ENCODE measurements at regions not wholly inside any gene's neighbourhood (a gene's known extent, or its start where the extent isn't known, plus 50 kb on each side); places are given as distances from the start of the nearest gene placed in this dataset.
A peak's percentile ranks its signal among the peaks of the same experiment; 100 is the strongest.
"Not testable (repeated sequence)": the region's sequence is repeated elsewhere in the genome, so short reads cannot be mapped to it uniquely, and the experiment has no call there.

DNA sequence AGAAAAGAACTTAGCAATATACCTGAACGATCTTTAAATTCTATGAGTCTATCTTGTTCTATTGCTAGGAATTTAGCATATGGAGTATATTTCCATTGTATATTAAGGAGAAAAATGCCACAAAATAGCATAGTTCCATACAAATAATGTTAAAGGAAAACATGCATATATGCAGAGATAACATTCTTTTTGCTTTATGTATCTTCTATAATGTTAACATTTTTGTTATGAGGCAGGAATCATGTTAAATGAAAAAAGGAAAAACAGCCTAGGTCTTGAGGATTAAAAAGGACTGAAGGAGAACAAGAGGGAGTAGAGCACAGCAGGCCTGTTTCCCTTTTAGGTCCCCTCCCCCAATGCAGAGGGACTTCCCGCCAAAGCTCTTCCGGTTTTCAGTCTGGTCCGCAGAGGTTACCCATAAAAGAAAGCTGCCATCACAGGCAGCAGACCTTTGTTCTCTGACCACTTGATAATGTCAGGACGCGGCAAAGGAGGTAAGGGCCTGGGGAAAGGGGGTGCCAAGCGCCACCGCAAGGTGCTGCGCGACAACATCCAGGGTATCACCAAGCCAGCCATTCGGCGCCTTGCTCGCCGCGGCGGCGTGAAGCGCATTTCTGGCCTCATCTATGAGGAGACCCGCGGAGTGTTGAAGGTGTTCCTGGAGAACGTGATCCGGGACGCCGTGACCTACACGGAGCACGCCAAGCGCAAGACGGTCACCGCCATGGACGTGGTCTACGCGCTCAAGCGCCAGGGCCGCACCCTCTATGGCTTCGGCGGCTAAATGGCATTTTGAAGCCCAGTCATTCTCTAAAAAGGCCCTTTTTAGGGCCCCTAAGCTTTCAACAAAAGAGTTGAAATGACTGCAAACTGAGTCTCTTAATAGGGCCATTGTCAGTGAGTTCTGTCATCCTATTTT is 108.4 kb upstream of the PRSS16 start:
- peak; percentile 83 for DNase-seq

DNA sequence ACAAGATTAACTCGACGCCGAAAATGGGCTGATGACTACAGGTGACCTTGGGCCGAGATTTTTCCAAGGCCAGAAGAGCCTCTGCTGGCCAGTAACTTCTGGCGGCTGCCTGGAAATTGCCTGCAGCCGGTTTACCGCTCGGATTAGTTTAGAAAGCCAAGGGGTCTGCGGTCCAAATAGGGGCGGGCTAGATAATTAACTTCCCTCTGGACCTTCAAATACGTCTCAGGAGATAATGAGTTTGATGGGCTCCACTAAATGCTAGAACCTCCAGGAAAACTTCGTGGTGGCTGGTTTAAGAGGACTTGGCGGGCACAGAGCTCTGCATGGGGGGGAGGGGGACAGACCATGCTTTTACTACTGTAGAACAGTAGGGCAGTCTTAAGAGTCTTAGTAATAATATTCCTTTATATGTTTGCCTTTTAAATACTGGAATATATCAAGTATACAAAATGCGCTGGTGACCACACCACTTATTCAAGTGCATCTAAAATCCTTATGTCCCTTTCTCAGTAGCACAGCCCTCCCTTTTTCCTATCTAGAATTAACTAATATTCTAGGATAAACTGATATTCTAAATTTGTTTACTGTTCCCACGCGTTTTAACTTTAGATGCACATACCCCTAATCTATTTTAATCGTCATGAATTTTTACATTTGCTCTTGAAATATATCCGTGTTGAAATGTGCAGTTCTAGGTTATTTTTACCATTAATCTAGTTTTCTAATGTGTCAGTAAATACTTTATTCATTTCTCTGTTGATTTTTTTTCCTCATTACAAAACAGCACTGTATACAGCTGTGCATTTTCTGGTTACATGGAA is 107.5 kb upstream of the PRSS16 start:
- no peak for DNase-seq

DNA sequence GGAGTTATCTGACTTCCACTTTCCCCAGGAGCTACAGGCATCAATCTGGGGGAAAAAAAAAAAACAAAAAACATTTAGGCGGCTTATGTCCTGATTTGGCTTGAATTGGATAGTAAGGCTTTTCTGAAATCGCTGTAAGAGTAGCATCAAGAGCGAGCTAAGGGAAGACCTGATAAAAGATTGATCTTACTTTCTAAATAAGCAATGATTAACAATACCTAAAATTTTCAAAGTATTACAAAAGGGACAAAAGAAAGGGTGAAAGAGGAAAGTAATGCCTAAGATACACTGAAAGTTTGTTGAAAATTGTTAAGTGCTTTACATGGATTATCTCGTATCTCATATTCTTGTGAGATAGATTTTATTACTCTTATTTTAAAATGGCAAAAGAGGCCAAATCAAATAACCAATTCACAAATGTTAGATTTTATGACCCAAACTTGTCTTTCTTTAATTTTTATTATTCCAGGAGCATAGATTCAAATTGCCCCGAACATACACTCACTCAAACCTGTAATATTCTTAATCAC is 106.4 kb upstream of the PRSS16 start:
- DNase-seq = no peak

DNA sequence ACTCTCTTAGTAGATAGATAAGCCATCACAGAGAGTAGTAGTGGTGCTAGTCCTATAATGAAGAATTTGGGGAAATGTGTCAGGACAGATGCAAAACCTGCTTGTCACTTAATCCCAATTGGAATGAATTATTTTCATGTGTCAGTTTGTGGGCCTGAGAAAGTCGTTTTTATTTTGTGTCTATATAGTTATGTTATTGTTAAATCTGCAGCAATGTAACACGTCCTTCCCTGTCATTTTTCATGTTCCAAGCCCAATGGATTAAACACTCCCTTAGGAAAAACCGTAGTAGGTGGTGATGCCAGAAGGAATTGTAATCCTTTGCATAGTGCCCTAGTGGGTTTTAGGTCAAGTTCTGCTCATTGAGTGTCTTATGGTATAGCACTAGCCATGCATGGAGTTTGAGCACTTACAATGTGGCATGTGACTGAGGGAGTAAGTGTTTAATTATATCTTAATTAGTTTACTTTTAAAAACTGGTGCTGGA is 105.9 kb upstream of the PRSS16 start:
- no peak for DNase-seq

DNA sequence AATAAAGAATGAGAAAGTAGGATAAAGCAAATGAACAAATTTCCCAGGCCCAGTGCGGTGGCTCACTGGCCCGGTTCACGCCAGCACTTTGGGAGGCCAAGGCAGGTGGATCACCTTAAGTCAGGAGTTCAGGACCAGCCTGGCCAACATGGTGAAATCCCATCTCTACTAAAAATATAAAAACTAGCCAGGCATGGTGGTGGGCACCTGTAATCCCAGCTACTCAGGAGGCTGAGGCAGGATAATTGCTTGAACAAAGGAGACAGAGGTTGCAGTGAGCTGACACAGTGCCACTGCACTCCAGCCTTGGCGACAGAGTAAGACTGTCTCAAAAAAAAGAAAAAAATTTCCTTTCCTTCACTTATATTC is 104.5 kb upstream of the PRSS16 start:
- not testable (repeated sequence) for DNase-seq

DNA sequence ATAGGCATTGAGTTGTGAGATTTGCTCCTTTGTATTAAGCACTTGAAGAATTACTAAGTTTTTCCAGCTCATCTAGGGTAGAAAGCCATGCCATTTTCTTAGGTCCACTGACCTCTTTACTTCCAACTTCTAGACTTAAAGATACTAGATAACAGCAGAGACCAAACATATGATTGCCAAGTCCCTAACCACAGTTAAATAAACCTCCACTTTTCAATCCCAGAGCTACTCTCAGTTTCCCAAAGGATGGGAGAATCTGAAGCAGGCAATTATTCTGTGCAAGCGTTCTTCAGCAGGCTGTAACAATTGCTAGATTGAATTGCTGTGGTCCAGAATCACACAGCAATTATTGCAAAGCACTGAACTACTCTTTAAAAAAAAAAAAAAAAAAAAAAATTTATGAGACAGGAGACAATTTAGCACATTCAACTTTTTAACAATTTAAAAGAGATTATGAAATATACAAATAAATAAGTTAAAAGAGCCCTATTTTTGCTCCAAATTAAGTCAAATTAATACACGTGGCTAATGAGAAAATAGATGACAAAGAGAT is 104.0 kb upstream of the PRSS16 start:
- DNase-seq = no peak

DNA sequence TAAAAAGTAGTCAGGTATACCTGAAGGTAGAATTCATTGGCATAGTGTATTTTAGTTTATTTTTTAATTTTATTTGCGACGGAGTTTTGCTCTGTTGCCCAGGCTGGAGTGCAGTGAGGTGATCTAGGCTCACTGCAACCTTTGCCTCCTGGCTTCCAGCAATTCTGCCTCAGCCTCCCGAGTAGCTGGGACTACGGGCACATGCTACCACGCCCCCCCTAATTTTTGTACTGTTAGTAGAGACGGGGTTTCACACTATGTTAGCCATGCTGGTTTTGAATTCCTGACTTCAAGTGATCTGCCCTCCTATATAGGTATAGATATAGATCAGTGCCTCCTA is 102.8 kb upstream of the PRSS16 start:
- no peak for DNase-seq

DNA sequence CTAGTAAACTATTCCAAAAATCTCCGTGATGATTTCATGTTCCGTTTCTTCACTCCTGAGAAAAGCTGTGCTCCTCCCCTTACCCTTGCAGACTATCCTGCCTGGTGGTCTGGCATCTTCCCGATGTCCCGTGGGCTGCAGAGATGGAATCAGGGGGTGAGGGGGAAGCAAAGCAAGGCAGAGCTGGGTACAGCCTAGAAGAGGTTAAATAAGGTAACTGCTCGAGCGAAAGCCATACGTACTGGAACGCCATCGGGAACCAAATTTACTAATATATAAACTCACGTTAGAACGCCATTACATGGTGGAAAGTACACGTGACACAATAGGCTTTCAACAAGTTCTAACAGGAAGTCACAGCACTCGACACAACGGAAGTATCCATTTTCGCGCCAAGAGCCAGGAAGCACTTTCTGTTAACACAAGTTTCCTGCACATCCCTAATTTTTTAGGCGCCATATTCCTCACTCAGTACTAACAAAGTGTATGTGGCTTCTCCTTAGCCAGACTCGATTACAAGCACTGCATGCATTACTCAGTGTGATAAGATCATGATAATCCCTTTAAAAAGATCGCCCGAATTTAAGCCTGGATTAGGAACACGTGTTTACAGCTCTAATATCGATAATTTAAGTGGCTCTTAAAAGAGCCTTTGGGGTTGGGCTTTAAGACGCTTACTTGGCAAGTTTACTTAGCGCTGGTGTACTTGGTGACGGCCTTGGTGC is 101.6 kb upstream of the PRSS16 start:
- peak; percentile 80 for DNase-seq

DNA sequence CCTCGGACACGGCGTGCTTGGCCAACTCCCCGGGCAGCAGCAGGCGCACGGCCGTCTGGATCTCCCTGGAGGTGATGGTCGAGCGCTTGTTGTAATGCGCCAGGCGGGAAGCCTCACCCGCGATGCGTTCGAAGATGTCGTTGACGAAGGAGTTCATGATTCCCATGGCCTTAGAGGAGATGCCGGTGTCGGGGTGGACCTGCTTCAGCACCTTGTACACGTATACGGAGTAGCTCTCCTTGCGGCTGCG is 101.1 kb upstream of the PRSS16 start:
- DNase-seq = not testable (repeated sequence)

DNA sequence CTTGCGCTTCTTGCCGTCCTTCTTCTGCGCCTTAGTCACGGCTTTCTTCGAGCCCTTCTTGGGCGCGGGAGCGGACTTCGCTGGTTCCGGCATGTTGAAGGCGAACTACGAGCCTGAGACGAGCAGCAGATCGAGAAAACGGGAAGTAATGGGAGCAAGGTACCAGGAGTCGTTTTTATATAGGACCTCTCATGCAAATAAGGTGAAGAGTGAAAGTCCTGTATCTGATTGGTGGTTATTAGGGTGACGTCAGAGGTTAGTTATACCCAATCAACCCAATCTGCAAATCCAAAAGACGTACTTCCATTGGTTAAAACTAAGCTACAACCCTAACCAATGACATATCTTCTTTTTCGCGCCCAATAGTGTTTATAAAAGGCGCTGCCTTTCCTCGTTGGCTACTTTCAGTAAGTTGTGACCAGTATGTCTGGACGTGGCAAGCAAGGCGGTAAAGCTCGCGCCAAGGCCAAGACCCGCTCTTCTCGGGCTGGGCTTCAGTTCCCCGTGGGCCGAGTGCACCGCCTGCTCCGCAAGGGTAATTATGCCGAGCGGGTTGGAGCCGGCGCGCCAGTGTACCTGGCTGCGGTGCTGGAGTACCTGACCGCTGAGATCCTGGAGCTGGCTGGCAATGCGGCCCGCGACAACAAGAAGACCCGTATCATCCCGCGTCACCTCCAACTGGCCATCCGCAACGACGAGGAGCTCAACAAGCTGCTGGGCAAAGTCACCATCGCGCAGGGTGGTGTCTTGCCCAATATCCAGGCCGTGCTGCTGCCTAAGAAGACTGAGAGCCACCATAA is 100.6 kb upstream of the PRSS16 start:
- peak; percentile 97 for DNase-seq

DNA sequence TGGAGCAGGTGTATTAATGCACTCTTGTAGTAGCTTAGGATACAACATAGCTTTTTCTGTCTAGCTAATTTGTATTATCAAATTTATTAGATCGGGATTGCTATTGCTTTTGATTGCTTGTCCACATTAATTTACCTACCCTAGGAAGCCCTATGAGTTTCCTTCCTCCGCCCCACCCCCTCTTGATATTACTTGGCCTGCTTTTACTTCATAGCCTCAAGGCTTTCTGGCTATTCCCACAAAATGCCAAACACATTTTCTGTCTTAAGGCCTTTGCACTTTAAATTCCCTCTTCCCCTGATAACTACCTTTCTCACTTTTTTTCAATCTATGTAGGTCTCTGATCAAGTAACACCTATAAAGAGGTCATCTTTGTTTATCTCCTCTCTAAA is 99.1 kb upstream of the PRSS16 start:
- DNase-seq = no peak

DNA sequence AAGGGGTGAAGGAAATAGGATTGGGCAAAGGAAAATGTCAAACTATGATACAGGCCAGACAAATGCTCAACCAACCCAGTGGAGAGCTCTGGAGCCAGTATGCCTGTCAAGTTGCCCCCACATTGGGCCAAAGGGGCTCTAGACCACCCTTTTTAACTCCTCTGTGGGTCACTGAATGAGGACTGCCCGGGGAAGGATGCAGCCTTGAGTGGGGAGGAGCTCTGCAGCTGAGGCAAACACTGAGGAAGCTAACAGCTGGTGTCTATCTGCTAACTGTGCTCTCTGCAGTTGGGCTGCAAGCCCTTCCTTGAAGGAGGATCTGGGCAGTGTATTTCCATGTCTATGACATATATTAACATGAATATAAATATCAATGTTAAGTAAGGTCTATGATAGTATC is 98.4 kb upstream of the PRSS16 start:
- DNase-seq = no peak

DNA sequence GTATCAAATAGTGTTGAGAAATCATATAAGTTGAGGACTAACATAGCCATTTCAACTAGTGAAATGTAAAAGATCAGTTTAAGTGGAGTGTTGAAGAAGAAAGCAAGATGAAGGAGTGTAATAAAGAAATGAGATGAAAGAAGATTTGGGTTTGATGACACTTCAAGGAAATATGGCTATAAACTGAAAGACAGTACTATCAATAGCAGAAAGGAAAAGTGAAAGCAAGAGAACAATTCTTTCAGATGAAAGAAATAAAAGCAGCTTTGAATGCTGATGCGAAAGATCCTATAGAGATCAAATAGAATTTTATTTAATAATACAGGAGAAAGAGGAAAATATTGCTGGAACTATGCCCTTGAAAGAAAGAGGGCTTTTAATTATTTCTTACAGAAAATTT is 92.8 kb upstream of the PRSS16 start:
- no peak for DNase-seq

DNA sequence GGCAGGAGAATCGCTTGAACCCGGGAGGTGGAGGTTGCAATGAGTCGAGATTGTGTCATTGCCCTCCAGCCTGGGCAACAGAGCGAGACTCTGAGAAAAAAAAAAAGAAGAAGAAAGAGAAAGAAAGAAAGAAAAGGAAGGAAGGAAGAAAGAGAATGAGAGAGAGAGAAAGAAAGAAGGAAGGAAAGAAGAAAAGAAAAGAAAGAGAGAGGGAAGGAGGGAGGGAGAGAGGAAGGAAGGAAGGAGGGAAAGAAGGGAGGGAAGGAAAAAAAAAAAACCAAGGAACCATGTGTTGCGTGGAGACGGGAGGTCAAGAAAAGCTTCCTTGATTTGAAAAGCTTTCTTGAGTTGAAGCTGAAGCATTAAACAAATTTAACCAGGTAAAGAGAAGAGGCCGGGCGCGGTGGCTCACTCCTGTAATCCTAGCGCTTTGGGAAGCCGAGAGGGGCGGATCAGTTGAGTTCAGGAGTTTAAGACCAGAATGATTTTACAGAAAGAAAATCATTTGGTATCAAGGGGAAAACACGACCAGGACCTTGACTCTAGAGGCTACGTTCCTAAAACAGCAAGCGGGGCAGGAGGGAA is 90.5 kb upstream of the PRSS16 start:
- no peak for DNase-seq

DNA sequence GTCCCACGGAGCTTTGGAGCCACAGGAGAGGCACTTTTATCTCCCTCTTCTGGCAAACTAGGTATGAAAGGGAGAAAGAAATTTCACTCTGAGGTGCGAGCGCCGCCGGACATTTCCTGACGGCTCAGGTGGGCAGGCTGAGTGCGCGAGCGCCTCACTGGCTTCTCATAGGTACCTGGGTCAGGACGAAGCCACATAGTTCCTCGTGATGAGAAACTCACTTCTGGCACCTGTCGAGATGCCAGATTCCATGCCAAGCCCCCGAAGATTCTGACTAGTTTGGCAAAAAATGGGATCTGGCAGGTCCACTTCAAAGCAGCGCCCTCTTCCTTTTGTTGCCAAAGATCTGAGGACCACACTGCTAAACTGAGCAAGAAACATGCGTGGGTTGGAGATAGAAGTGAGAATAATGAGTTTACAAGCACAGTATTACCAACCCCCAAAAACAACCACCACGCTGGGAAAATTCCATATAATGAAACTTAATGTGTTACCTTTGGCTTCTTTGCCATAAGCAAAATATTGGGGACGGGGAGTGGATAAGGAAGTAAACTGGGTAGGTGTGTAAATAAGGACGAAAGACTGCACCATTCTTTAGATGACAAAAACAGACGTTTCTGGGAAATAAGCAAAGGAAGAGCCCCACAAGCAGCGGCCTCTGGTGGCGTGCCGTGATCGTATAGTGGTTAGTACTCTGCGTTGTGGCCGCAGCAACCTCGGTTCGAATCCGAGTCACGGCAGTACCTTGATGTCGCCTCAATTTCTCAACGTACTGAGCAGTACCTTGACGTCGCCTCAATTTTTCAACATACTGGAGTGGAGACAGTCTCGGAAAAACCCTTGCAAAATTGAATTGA is 89.8 kb upstream of the PRSS16 start:
- peak; percentile 90 for DNase-seq

DNA sequence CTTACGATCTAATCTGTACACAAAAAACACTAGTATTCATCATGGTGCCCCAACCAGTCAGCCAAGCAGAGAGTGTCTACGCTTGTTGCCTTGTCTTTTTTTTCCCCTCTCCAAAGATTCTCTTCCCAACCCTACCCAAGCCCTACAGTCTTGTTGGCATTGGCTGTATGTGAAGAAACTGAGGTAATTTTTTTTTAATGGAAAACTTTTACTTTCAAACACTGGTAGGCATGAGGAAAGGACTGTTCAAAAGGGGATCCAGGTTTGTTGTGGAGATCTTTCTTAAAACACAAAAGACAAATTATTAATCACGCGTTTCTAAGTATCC is 89.2 kb upstream of the PRSS16 start:
- DNase-seq = no peak

DNA sequence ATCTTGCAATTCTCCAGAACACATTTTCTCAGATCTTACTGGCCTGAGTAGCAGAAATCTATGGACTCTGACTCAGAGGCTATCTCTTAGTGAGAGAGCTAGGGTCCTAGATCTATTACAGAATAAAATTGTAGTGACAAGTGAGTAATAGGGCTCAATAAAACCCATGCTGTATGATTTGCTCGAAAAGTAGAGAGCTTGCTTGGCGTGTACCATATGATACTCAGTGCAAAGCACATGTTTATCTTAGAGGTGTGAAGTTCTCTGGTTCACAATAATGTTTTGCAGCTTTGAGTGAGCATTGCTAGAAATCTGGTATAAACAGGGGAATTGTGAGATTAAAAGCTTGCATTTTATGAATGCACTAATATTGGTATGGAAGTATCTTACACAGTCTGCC is 87.8 kb upstream of the PRSS16 start:
- DNase-seq = no peak

DNA sequence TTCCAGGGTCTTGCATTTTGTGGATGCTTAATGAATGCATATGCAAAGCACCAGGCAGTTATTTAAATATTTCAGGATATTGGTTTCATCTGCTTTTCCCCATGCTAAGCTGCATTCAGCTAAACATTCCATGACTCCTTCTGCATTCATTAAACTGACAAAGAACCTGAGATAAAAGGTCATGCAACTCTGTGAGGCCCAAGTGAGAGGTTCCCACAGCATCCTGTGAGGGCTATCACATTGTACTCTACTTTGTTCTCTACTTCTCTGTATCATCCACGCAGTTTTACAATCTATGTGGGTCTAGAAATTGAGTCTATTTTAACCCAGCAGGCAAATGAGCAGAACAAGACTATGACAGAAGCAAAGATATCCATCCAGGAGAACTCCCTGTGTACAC is 86.4 kb upstream of the PRSS16 start:
- no peak for DNase-seq

DNA sequence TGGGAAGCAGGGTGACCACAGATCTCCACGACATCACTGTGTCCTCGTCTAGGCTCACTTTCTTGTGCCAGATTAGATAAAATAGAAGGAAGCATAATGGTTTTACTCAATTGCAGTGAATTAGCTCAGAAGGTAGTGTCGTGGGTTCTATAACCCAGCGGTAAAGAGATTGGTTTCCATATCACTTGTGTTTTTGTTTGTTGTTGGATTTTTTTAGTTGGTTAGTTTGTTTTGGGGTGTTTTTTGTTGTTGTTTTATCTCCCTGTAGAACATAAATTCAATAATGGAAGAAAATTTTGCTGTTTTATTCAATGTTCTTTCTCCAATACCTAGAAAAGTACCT is 85.9 kb upstream of the PRSS16 start:
- no peak for DNase-seq

DNA sequence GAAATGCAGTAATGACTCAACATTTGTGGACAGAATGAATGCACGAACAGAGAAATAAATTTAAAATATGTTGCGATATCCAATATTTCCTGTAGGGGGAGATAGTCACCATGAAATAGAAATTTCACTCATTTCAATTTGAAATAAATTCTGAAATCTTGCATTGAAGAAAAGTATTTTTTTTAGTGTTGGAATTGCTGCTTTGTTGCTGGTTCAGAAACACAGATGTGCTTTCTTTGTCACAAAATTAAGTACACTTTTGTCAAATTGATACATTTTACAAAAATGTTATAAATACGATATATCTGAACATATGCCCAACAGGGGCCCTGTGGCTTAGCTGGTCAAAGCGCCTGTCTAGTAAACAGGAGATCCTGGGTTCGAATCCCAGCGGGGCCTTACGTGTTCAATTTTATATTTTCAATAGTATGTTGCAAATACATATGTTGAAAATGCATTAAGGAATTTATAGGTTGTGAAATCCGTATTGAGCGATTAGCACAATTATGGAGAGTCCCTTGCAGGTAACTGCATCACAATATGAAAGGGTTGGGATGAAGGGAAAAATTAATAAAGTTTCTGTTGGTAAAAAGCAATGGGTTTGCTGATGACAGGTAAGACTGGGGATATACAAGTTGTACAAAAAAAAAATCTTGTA is 85.4 kb upstream of the PRSS16 start:
- DNase-seq = peak; percentile 70

DNA sequence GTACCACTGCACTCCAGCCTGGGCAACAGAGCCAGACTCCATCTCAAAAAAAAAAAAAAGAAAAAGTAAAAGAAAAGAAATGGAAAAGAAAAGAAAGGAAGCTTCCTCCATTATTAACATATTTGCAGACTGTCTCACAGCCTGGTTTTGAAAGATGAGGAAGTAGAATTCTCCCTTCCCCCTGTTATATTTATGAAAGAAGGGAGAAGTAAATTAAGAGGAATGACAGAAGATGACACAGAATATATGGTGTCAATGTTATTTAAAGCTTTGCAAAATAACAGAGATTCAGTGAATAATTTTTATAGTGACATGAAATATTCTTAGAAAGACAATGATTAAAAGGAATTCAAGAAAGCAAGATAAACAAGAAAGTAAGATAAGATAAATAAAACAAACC is 83.7 kb upstream of the PRSS16 start:
- no peak for DNase-seq

Data from CD4-positive, alpha-beta T cell treated with Interleukin-12 subunit alpha and Interleukin-12 subunit beta, for 1 hour (primary cell).